Caco-2 (cell line): ENCODE measurements at regions not wholly inside any gene's neighbourhood (a gene's known extent, or its start where the extent isn't known, plus 50 kb on each side); places are given as distances from the start of the nearest gene placed in this dataset.

Experiments
- BruUV-seq: library from RNA; stranded (reverse); fragments of 400-500 nt; replicated peaks from 2 replicates; lab custom pipeline; 2021; lab: Mats Ljungman, UMichigan
- CTCF ChIA-PET: fragments of 300-600 bp; sonication (Branson Sonifier 250); formaldehyde crosslinking; loops from one replicate; lab custom pipeline; 2022; ENCODE audit warnings: antibody characterized with exemption; lab: Charles Lee
- POLR2A ChIA-PET: fragments of 300-600 bp; sonication (Branson Sonifier 250); formaldehyde crosslinking; loops from one replicate; lab custom pipeline; 2022; ENCODE audit warnings: antibody characterized with exemption; lab: Charles Lee
- DNase-seq, 2 experiments: peaks; one replicate each; pipeline versions ENCODE4 v3.0.0 to v3.0.0-alpha.2; 2020 to 2022
- H3K27me3 ChIP-seq: replicated peaks from 2 replicates; pipeline ENCODE4 v1.6.0; 2011; ENCODE audit warnings: low read length; ENCODE audit not compliant: control insufficient read depth, insufficient read depth
- H3K36me3 ChIP-seq: 2 replicates; pipeline ENCODE4 v1.5.1; 2011; ENCODE audit warnings: low read length; ENCODE audit not compliant: control insufficient read depth, insufficient read depth
- H3K4me1 ChIP-seq: fragments of 250-450 bp; sonication (Bioruptor Pico); 2 replicates; pipeline ENCODE4 v1.5.1; 2020; ENCODE audit warnings: mild to moderate bottlenecking
- H3K4me3 ChIP-seq: 2 replicates; pipeline ENCODE4 v1.5.1; 2011; ENCODE audit warnings: low read depth, mild to moderate bottlenecking, control low read depth, low read length
- H3K9me3 ChIP-seq: fragments of 250-450 bp; sonication (Bioruptor Pico); 2 replicates; pipeline ENCODE4 v1.5.1; 2020; ENCODE audit warnings: mild to moderate bottlenecking, moderate library complexity
- H3K27ac Mint-ChIP-seq: one replicate; pipeline ENCODE4 v1.8.0; 2022; ENCODE audit warnings: mixed read lengths; ENCODE audit not compliant: unreplicated experiment
- H3K27me3 Mint-ChIP-seq: one replicate; pipeline ENCODE4 v1.8.0; 2022; ENCODE audit warnings: mixed read lengths; ENCODE audit not compliant: insufficient read depth, unreplicated experiment
- H3K36me3 Mint-ChIP-seq: one replicate; pipeline ENCODE4 v1.8.0; 2022; ENCODE audit warnings: mild to moderate bottlenecking, mixed read lengths; ENCODE audit not compliant: insufficient read depth, unreplicated experiment
- H3K4me1 Mint-ChIP-seq: one replicate; pipeline ENCODE4 v1.8.0; 2022; ENCODE audit warnings: low read depth, mixed read lengths; ENCODE audit not compliant: unreplicated experiment
- H3K4me3 Mint-ChIP-seq: one replicate; pipeline ENCODE4 v1.8.0; 2022; ENCODE audit warnings: mild to moderate bottlenecking, moderate library complexity, mixed read lengths; ENCODE audit not compliant: unreplicated experiment
- H3K9me3 Mint-ChIP-seq: one replicate; pipeline ENCODE4 v1.8.0; 2022; ENCODE audit warnings: mixed read lengths; ENCODE audit not compliant: unreplicated experiment
- intact Hi-C: fragments of 100-400 bp; cut with micrococcal nuclease; formaldehyde crosslinking; loops from one replicate; pipeline ENCODE4 v1.10.0; 2022; ENCODE audit not compliant: unreplicated experiment
- TF ChIP-seq, protein P1 (sequence below), 2 experiments: fragments of 200-600 bp in 1 of 2; IDR thresholded peaks; 1 replicate in 1 of 2; 2 replicates in 1 of 2; pipeline versions ENCODE4 v1.5.1 to v1.8.0; 2011 to 2022; ENCODE audit warnings: antibody characterized with exemption in 1 of 2, control low read depth in 1 of 2, inconsistent platforms in 1 of 2, low read depth in 1 of 2, low read length in 1 of 2, mild to moderate bottlenecking in 1 of 2, moderate library complexity in 1 of 2; ENCODE audit not compliant: insufficient read depth in 1 of 2, severe bottlenecking in 1 of 2, unreplicated experiment in 1 of 2

- Histone ChIP-seq H3K27me3 (no peaks in the 10 kb centered on the region), H3K36me3 (no peaks in the 10 kb centered on the region), H3K4me1 (no peaks in the 10 kb centered on the region), H3K9me3 (no peaks in the 10 kb centered on the region), H3K4me3 (no peak overlapping the region)
- ChIA-PET CTCF (no interaction called here), POLR2A (no interaction called here)
- Mint-ChIP-seq H3K36me3 (no peaks in the 10 kb centered on the region), H3K27me3 (no peaks in the 10 kb centered on the region), H3K27ac (no peak overlapping the region), H3K9me3 (no peaks in the 10 kb centered on the region), H3K4me3 (no peak overlapping the region), H3K4me1 (no peaks in the 10 kb centered on the region)
- no TSS peak for BruUV-seq
- TF ChIP-seq, protein P1, sequence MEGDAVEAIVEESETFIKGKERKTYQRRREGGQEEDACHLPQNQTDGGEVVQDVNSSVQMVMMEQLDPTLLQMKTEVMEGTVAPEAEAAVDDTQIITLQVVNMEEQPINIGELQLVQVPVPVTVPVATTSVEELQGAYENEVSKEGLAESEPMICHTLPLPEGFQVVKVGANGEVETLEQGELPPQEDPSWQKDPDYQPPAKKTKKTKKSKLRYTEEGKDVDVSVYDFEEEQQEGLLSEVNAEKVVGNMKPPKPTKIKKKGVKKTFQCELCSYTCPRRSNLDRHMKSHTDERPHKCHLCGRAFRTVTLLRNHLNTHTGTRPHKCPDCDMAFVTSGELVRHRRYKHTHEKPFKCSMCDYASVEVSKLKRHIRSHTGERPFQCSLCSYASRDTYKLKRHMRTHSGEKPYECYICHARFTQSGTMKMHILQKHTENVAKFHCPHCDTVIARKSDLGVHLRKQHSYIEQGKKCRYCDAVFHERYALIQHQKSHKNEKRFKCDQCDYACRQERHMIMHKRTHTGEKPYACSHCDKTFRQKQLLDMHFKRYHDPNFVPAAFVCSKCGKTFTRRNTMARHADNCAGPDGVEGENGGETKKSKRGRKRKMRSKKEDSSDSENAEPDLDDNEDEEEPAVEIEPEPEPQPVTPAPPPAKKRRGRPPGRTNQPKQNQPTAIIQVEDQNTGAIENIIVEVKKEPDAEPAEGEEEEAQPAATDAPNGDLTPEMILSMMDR (IDR thresholded peaks at IDR 0.05; ENCODE audit: insufficient read depth in 1 of 2, low read depth in 1 of 2, low read length in 1 of 2, severe bottlenecking in 1 of 2, unreplicated experiment in 1 of 2), result no peak
- no peak for DNase-seq
- intact Hi-C loops, result no loop called here
These were observed 322.9 kb upstream of the SPRY2 start for GRCh38 chr13:80663788-80664187.

GRCh38 chr13:80658705-80659104 lies 317.8 kb upstream of the SPRY2 start:
- H3K27ac Mint-ChIP-seq, result no peak overlapping the region
- intact Hi-C loops, result no loop called here
- H3K9me3 ChIP-seq, result no peaks in the 10 kb centered on the region
- H3K4me1 ChIP-seq, result 0 out of 2 replicates have a peak, but pooled peaks cover 2% of the 10 kb centered on the region
- CTCF ChIA-PET, result no interaction called here
- H3K36me3 ChIP-seq, result no peaks in the 10 kb centered on the region
- no peak overlapping the region for H3K4me3 Mint-ChIP-seq
- no peaks in the 10 kb centered on the region for H3K36me3 Mint-ChIP-seq
- H3K9me3 Mint-ChIP-seq, result no peaks in the 10 kb centered on the region
- no peaks in the 10 kb centered on the region for H3K4me1 Mint-ChIP-seq
- no peak for DNase-seq
- no TSS peak for BruUV-seq
- peaks cover 7% of the 10 kb centered on the region for H3K27me3 Mint-ChIP-seq
- POLR2A ChIA-PET, result no interaction called here
- H3K4me3 ChIP-seq, result no peak overlapping the region
- TF ChIP-seq, protein P1 (IDR thresholded peaks at IDR 0.05; ENCODE audit: insufficient read depth in 1 of 2, low read depth in 1 of 2, low read length in 1 of 2, severe bottlenecking in 1 of 2, unreplicated experiment in 1 of 2), result no peak
- H3K27me3 ChIP-seq, result no peaks in the 10 kb centered on the region

- Histone ChIP-seq H3K4me1 (0 out of 2 replicates have a peak, but pooled peaks cover 3% of the 10 kb centered on the region), H3K4me3 (no peak overlapping the region), H3K27me3 (no peaks in the 10 kb centered on the region), H3K36me3 (no peaks in the 10 kb centered on the region), H3K9me3 (no peaks in the 10 kb centered on the region)
- Mint-ChIP-seq H3K27ac (no peak overlapping the region), H3K36me3 (no peaks in the 10 kb centered on the region), H3K4me3 (no peak overlapping the region), H3K9me3 (no peaks in the 10 kb centered on the region), H3K27me3 (peaks cover 12% of the 10 kb centered on the region), H3K4me1 (no peaks in the 10 kb centered on the region)
- BruUV-seq, result no TSS peak
- ChIA-PET CTCF (no interaction called here), POLR2A (no interaction called here)
- TF ChIP-seq, protein P1 (IDR thresholded peaks at IDR 0.05; ENCODE audit: insufficient read depth in 1 of 2, low read depth in 1 of 2, low read length in 1 of 2, severe bottlenecking in 1 of 2, unreplicated experiment in 1 of 2), result no peak
- DNase-seq, result no peak
- intact Hi-C loops, result no loop called here
These were observed 315.6 kb upstream of the SPRY2 start for GRCh38 chr13:80656512-80656904.
